ENCODE measurements at regions not wholly inside any gene's neighbourhood (a gene's known extent, or its start where the extent isn't known, plus 50 kb on each side); places are given as distances from the start of the nearest gene placed in this dataset.

GRCh38 chr5:143642791-143643190 is 169.2 kb upstream of the HMHB1 start:
- Histone ChIP-seq H3K36me3 (ENCODE audit: control insufficient read depth, insufficient read depth, low read length) (no peaks in the 10 kb centered on the region), H3K27ac (ENCODE audit: insufficient read depth, low read length) (no peak overlapping the region), H3K27me3 (ENCODE audit: control insufficient read depth, insufficient read depth, low read length) (no peaks in the 10 kb centered on the region), H2AFZ (ENCODE audit: low read length) (no peak overlapping the region), H3K4me1 (ENCODE audit: control insufficient read depth, extremely low read depth, insufficient read depth, low read length) (peaks cover 10% of the 10 kb centered on the region), H3K4me2 (ENCODE audit: extremely low read depth, insufficient read depth, low read length) (no peak overlapping the region), H3K79me2 (ENCODE audit: control insufficient read depth, insufficient read depth, low read length) (no peaks in the 10 kb centered on the region), H4K20me1 (ENCODE audit: control insufficient read depth, extremely low read depth, insufficient read depth, low read length) (no peaks in the 10 kb centered on the region), H3K9me3 (ENCODE audit: control insufficient read depth, insufficient read depth, low read depth, low read length) (no peaks in the 10 kb centered on the region), H3K9ac (ENCODE audit: insufficient read depth, low read length) (no peak overlapping the region), H3K4me3 (replicated peaks in 1 of 4; ENCODE audit: control extremely low read depth in 1 of 4, insufficient read depth in 1 of 4, low read depth in 3 of 4, low read length in 4 of 4) (no peak overlapping the region)
- TF ChIP-seq CTCF (conservative IDR thresholded peaks at IDR 0.05 in 1 of 2, IDR thresholded peaks at IDR 0.05 in 1 of 2; ENCODE audit: low read depth in 1 of 2, low read length in 2 of 2) (no peak), EZH2 (IDR thresholded peaks at IDR 0.05; ENCODE audit: low read length, missing control alignments) (no peak)
- peak in 1 of 2 donors; percentile 38 for DNase-seq (ENCODE audit: low read depth in 2 of 2)

- Histone ChIP-seq H2AFZ (ENCODE audit: low read length) (no peak overlapping the region), H3K4me1 (ENCODE audit: control insufficient read depth, extremely low read depth, insufficient read depth, low read length) (peaks cover 13% of the 10 kb centered on the region), H3K9me3 (ENCODE audit: control insufficient read depth, insufficient read depth, low read depth, low read length) (no peaks in the 10 kb centered on the region), H3K4me3 (replicated peaks in 1 of 4; ENCODE audit: control extremely low read depth in 1 of 4, insufficient read depth in 1 of 4, low read depth in 3 of 4, low read length in 4 of 4) (no peak overlapping the region), H3K9ac (ENCODE audit: insufficient read depth, low read length) (no peak overlapping the region), H4K20me1 (ENCODE audit: control insufficient read depth, extremely low read depth, insufficient read depth, low read length) (no peaks in the 10 kb centered on the region), H3K36me3 (ENCODE audit: control insufficient read depth, insufficient read depth, low read length) (no peaks in the 10 kb centered on the region), H3K79me2 (ENCODE audit: control insufficient read depth, insufficient read depth, low read length) (no peaks in the 10 kb centered on the region), H3K27ac (ENCODE audit: insufficient read depth, low read length) (no peak overlapping the region), H3K27me3 (ENCODE audit: control insufficient read depth, insufficient read depth, low read length) (no peaks in the 10 kb centered on the region), H3K4me2 (ENCODE audit: extremely low read depth, insufficient read depth, low read length) (no peak overlapping the region)
- TF ChIP-seq EZH2 (IDR thresholded peaks at IDR 0.05; ENCODE audit: low read length, missing control alignments), result no peak
- TF ChIP-seq CTCF (conservative IDR thresholded peaks at IDR 0.05 in 1 of 2, IDR thresholded peaks at IDR 0.05 in 1 of 2; ENCODE audit: low read depth in 1 of 2, low read length in 2 of 2), result no peak
- peak; percentile 66 to 79 for DNase-seq (ENCODE audit: low read depth in 2 of 2)
Measured at GRCh38 chr5:143641549-143642355, 170.2 kb upstream of the HMHB1 start.

GRCh38 chr5:143638654-143639053 is 173.3 kb upstream of the HMHB1 start:
- Histone ChIP-seq H3K79me2 (ENCODE audit: control insufficient read depth, insufficient read depth, low read length) (no peaks in the 10 kb centered on the region), H3K4me1 (ENCODE audit: control insufficient read depth, extremely low read depth, insufficient read depth, low read length) (peaks cover 18% of the 10 kb centered on the region), H3K27me3 (ENCODE audit: control insufficient read depth, insufficient read depth, low read length) (no peaks in the 10 kb centered on the region), H4K20me1 (ENCODE audit: control insufficient read depth, extremely low read depth, insufficient read depth, low read length) (no peaks in the 10 kb centered on the region), H3K4me3 (replicated peaks in 1 of 4; ENCODE audit: control extremely low read depth in 1 of 4, insufficient read depth in 1 of 4, low read depth in 3 of 4, low read length in 4 of 4) (no peak overlapping the region), H3K9ac (ENCODE audit: insufficient read depth, low read length) (no peak overlapping the region), H3K9me3 (ENCODE audit: control insufficient read depth, insufficient read depth, low read depth, low read length) (no peaks in the 10 kb centered on the region), H3K4me2 (ENCODE audit: extremely low read depth, insufficient read depth, low read length) (no peak overlapping the region), H2AFZ (ENCODE audit: low read length) (no peak overlapping the region), H3K27ac (ENCODE audit: insufficient read depth, low read length) (no peak overlapping the region), H3K36me3 (ENCODE audit: control insufficient read depth, insufficient read depth, low read length) (no peaks in the 10 kb centered on the region)
- TF ChIP-seq EZH2 (IDR thresholded peaks at IDR 0.05; ENCODE audit: low read length, missing control alignments) (no peak), CTCF (conservative IDR thresholded peaks at IDR 0.05 in 1 of 2, IDR thresholded peaks at IDR 0.05 in 1 of 2; ENCODE audit: low read depth in 1 of 2, low read length in 2 of 2) (no peak)
- no peak for DNase-seq (ENCODE audit: low read depth in 2 of 2)

Measured in fibroblast of lung (primary cell).